SU-DHL-6 (cell line): ENCODE measurements at regions not wholly inside any gene's neighbourhood (a gene's known extent, or its start where the extent isn't known, plus 50 kb on each side); places are given as distances from the start of the nearest gene placed in this dataset.
"Not testable (repeated sequence)": the region's sequence is repeated elsewhere in the genome, so short reads cannot be mapped to it uniquely, and the experiment has no call there.

ENCODE experiments used
- H2AFZ ChIP-seq: fragments of 200-600 bp; sonication (generic); 2 replicates; pipeline ENCODE4 v1.6.1; 2014; ENCODE audit warnings: low read depth, mild to moderate bottlenecking, moderate library complexity, mixed read lengths, antibody characterized with exemption, low read length; ENCODE audit not compliant: severe bottlenecking
- H3F3A ChIP-seq: fragments of 200-600 bp; shearing (Covaris generic); 2 replicates; pipeline ENCODE4 v1.6.0; 2016; ENCODE audit warnings: antibody characterized with exemption, mild to moderate bottlenecking; ENCODE audit not compliant: insufficient read depth
- H3K27ac ChIP-seq: fragments of 200-600 bp; sonication (generic); 2 replicates; pipeline ENCODE4 v1.5.1; 2016; ENCODE audit warnings: low read depth, mild to moderate bottlenecking, low read length, moderate library complexity, mixed read lengths
- H3K27me3 ChIP-seq: fragments of 200-600 bp; sonication (generic), shearing (Covaris generic); 2 replicates; pipeline ENCODE4 v1.6.0; 2014; ENCODE audit warnings: mild to moderate bottlenecking, low read length
- H3K36me3 ChIP-seq: fragments of 200-600 bp; sonication (generic); 2 replicates; pipeline ENCODE4 v1.6.1; 2014; ENCODE audit warnings: mild to moderate bottlenecking, low read length, mixed read lengths
- H3K4me2 ChIP-seq: fragments of 300-600, 200-600 bp; shearing (Covaris generic), sonication (generic); 2 replicates; pipeline ENCODE4 v1.6.0; 2014; ENCODE audit warnings: low read length, low read depth, mild to moderate bottlenecking; ENCODE audit not compliant: poor library complexity, severe bottlenecking
- H3K4me3 ChIP-seq: fragments of 200-600 bp; sonication (generic); 2 replicates; pipeline ENCODE4 v1.5.1; 2014; ENCODE audit warnings: antibody characterized with exemption, low read length, mild to moderate bottlenecking, mixed read lengths; ENCODE audit not compliant: insufficient read depth, poor library complexity, severe bottlenecking
- H3K79me2 ChIP-seq: fragments of 200-600 bp; sonication (generic); 2 replicates; pipeline ENCODE4 v1.6.1; 2014; ENCODE audit warnings: mild to moderate bottlenecking, low read length, moderate library complexity; ENCODE audit not compliant: insufficient read depth
- H3K9ac ChIP-seq: fragments of 200-600 bp; sonication (generic); 2 replicates; pipeline ENCODE4 v1.7.0; 2014; ENCODE audit warnings: mild to moderate bottlenecking, low read length
- H3K9me2 ChIP-seq: fragments of 200-600 bp; sonication (generic); replicated peaks from 2 replicates; pipeline ENCODE4 v1.6.1; 2014; ENCODE audit warnings: low read length; ENCODE audit not compliant: insufficient read depth
- H3K9me3 ChIP-seq: fragments of 200-600 bp; sonication (generic); 2 replicates; pipeline ENCODE4 v1.6.1; 2014; ENCODE audit warnings: low read length, mixed read lengths; ENCODE audit not compliant: insufficient read depth
- H4K20me1 ChIP-seq: fragments of 200-600 bp; sonication (generic); 2 replicates; pipeline ENCODE4 v1.6.1; 2014; ENCODE audit warnings: low read depth, mild to moderate bottlenecking, antibody characterized with exemption, low read length, moderate library complexity, mixed read lengths
- EZH2phosphoT487 ChIP-seq: fragments of 200-600 bp; sonication (generic), shearing (Covaris generic); conservative IDR thresholded peaks from 2 replicates; pipeline ENCODE4 v1.6.1; 2018; ENCODE audit warnings: mild to moderate bottlenecking, antibody characterized with exemption, low read length, moderate library complexity, mixed read lengths
- TF ChIP-seq, protein P1 (sequence below): fragments of 200-600 bp; sonication (generic); IDR thresholded peaks from one replicate; pipeline ENCODE4 v1.5.1; 2017; ENCODE audit warnings: antibody characterized with exemption, mild to moderate bottlenecking, low read length, moderate library complexity; ENCODE audit not compliant: insufficient read depth, poor library complexity, severe bottlenecking

GRCh38 chr17:27038676-27039075 is 255.2 kb upstream of the WSB1 start:
- H3K79me2 ChIP-seq, result no peaks in the 10 kb centered on the region
- H3K9ac ChIP-seq, result no peak overlapping the region
- no peaks in the 10 kb centered on the region for H3K36me3 ChIP-seq
- H4K20me1 ChIP-seq, result no peaks in the 10 kb centered on the region
- H3K4me2 ChIP-seq, result no peak overlapping the region
- H3F3A ChIP-seq, result no peaks in the 10 kb centered on the region
- H3K4me3 ChIP-seq, result no peak overlapping the region
- TF ChIP-seq EZH2phosphoT487, result no peak
- TF ChIP-seq, protein P1, sequence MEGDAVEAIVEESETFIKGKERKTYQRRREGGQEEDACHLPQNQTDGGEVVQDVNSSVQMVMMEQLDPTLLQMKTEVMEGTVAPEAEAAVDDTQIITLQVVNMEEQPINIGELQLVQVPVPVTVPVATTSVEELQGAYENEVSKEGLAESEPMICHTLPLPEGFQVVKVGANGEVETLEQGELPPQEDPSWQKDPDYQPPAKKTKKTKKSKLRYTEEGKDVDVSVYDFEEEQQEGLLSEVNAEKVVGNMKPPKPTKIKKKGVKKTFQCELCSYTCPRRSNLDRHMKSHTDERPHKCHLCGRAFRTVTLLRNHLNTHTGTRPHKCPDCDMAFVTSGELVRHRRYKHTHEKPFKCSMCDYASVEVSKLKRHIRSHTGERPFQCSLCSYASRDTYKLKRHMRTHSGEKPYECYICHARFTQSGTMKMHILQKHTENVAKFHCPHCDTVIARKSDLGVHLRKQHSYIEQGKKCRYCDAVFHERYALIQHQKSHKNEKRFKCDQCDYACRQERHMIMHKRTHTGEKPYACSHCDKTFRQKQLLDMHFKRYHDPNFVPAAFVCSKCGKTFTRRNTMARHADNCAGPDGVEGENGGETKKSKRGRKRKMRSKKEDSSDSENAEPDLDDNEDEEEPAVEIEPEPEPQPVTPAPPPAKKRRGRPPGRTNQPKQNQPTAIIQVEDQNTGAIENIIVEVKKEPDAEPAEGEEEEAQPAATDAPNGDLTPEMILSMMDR, result no peak
- no peaks in the 10 kb centered on the region for H3K9me3 ChIP-seq
- H3K27ac ChIP-seq, result no peak overlapping the region
- no peak overlapping the region for H2AFZ ChIP-seq
- no peaks in the 10 kb centered on the region for H3K27me3 ChIP-seq
- H3K9me2 ChIP-seq, result no peaks in the 10 kb centered on the region

GRCh38 chr17:27045039-27045438 is 248.9 kb upstream of the WSB1 start:
- not testable (repeated sequence) for H3K79me2 ChIP-seq, H3K4me3 ChIP-seq, H3K4me2 ChIP-seq, H4K20me1 ChIP-seq, H3K9me2 ChIP-seq, H2AFZ ChIP-seq, H3F3A ChIP-seq, H3K9ac ChIP-seq, H3K9me3 ChIP-seq, H3K36me3 ChIP-seq, H3K27ac ChIP-seq, H3K27me3 ChIP-seq

GRCh38 chr17:27049104-27049784 is 244.7 kb upstream of the WSB1 start:
- Histone ChIP-seq H3K4me2 (no peak overlapping the region), H3K27me3 (no peaks in the 10 kb centered on the region), H3K27ac (no peak overlapping the region), H3K79me2 (no peaks in the 10 kb centered on the region), H3K9me3 (no peaks in the 10 kb centered on the region), H3K9ac (no peak overlapping the region), H4K20me1 (no peaks in the 10 kb centered on the region), H3F3A (no peaks in the 10 kb centered on the region), H3K9me2 (no peaks in the 10 kb centered on the region), H3K36me3 (no peaks in the 10 kb centered on the region), H3K4me3 (no peak overlapping the region), H2AFZ (no peak overlapping the region)
- TF ChIP-seq, protein P1, result no peak
- TF ChIP-seq EZH2phosphoT487, result no peak

GRCh38 chr17:27065588-27065987 is 228.3 kb upstream of the WSB1 start:
- H3K9me3 ChIP-seq, result no peaks in the 10 kb centered on the region
- no peak overlapping the region for H3K4me2 ChIP-seq
- H3K9ac ChIP-seq, result no peak overlapping the region
- TF ChIP-seq, protein P1, result no peak
- no peak for TF ChIP-seq EZH2phosphoT487
- H3K27ac ChIP-seq, result no peak overlapping the region
- no peaks in the 10 kb centered on the region for H3K27me3 ChIP-seq
- no peaks in the 10 kb centered on the region for H3K9me2 ChIP-seq
- H2AFZ ChIP-seq, result no peak overlapping the region
- H3K79me2 ChIP-seq, result no peaks in the 10 kb centered on the region
- no peak overlapping the region for H3K4me3 ChIP-seq
- H3K36me3 ChIP-seq, result no peaks in the 10 kb centered on the region
- H4K20me1 ChIP-seq, result no peaks in the 10 kb centered on the region
- H3F3A ChIP-seq, result no peaks in the 10 kb centered on the region
